NCI-H526 treated with DMSO at 0.1 percent for 48 hours (cell line): ENCODE measurements at regions not wholly inside any gene's neighbourhood (a gene's known extent, or its start where the extent isn't known, plus 50 kb on each side); places are given as distances from the start of the nearest gene placed in this dataset.
"Not testable (repeated sequence)": the region's sequence is repeated elsewhere in the genome, so short reads cannot be mapped to it uniquely, and the experiment has no call there.

Experiments
- DNase-seq: peaks from one replicate; lab custom pipeline; 2025; lab: John Stamatoyannopoulos, UW

GRCh38 chr6:155936551-155936950 is 480.9 kb upstream of the NOX3 start:
- no peak for DNase-seq

GRCh38 chr6:155936127-155936526 is 480.5 kb upstream of the NOX3 start:
- DNase-seq = no peak

DNA sequence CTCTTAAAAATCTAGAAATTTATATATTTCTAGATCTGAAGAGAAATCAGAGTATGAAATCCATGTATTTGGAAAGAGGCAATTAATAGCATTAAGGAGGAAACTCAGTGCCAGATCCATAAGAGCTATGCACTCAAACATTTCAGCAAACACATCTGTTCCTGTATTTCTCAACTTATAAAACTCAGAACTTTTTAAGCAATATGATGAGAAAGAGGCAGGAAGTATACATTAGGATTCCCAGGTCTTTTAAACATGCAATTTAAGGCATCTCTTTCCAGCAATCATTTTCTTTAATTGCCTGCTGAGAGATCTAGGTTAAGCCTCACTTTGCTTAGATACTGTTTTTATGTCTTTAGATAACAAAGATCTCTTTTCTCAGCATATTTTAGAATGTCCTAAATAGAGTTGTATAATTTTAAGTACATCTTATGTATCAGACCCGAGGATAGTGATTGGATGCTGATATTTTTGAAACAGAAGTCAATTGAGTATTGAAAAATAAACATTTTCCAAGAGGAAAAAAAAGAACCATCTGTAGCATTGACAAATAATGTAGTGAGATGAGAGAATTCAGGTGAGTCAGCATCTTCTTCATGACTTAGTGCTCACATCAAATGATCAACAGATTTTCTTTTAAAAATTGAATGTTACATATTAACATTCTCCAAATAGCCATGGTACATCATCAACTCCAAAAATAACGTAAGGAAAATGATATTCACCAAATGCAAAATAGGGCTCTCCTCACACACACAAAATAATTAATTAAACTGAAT is 461.4 kb upstream of the NOX3 start:
- no peak for DNase-seq

DNA sequence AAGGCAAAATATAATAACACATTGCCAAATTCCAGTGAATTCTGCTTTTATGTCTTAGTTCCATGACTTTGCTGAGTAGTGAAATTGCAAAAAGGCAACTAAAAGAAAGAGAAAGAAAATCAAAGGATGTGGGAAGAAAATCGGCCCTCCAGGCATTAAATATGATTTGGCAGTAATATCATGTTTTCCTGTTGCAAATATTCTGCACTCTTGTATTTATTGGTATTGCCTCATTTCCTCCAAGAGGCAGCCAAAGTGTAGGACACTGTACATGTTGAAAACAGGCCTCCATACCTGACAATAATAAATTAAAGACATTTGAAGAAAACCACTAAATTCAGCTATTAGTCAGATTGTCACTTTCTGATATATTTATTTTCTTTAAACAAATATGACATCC is 460.0 kb upstream of the NOX3 start:
- DNase-seq = no peak

GRCh38 chr6:155913816-155914215 is 458.2 kb upstream of the NOX3 start:
- DNase-seq = no peak

DNA sequence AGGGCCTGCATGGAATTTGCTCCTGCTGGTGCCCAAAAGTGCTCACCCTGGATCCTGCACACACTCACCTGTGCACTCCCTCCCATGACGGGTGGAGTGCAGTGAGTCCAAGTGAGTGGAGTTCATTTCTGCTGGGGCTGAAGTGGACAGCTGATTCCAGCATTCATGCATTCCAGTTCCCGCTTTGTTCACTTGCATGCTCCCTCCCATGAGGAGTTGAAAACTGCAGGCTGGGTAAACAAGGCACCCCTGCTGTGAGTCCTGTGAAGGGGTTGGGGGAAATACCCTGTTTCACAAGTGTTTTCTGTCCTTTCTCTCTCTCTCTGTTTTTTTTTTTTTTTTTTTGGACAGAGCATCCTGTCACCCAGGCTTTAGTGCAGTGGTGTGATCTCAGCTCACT is 454.1 kb upstream of the NOX3 start:
- no peak for DNase-seq

- no peak for DNase-seq
Observed at GRCh38 chr6:155895641-155896040, 440.0 kb upstream of the NOX3 start.

DNA sequence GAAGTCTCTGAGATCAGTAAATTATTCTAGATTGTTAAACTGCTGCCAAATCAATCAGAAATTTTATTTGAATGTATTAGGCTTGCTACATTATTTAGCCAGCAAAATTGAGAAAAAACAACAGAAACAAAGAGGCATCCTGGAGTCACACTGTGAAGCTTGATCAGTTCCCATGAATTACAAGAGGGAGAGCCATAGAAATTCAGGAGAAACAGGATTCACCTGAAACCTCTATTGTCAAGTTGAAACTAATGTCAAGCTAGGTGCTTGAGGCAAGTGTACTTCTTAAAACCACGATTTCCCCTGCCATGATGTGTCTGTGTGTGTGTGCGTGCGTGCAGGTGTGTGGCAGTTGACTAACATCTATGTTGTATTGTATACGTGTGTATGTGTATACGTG is 439.1 kb upstream of the NOX3 start:
- no peak for DNase-seq

DNA sequence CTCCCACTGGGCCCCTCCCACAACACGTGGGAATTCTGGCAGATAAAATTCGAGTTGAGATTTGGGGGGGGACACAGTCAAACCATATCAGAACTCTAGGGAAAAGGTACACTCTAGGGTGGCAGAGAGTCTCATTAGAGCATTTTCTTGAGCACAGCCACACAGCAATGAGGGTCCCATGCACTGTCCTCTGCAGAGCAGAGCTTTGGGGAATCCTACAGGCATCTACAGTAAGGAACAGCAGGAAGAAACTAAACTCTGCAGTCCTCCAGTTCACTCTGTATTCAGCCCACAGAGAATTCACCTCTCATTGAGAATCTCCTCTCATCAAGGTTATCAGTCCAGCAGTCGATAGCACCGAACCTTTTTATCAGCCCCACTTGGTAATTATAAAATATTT is 438.6 kb upstream of the NOX3 start:
- DNase-seq = no peak

DNA sequence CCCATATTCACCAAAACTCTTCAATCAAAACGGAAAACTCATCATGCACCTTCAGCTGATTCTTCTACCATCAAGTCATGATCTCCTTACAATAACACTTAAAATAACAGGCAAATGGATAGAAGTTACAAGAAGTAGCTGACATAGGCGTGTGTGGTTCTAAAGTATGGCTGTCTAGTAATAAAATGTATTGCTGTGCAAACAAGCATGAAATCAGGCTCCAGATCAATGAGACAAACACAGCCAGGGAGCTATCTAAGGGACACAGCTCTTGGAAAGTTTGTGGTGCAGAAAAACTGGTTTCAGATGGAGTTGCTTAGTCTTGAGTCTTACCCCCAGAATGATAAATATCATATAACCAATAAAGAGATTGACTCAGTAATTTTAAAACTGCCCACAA is 434.8 kb upstream of the NOX3 start:
- no peak for DNase-seq

DNA sequence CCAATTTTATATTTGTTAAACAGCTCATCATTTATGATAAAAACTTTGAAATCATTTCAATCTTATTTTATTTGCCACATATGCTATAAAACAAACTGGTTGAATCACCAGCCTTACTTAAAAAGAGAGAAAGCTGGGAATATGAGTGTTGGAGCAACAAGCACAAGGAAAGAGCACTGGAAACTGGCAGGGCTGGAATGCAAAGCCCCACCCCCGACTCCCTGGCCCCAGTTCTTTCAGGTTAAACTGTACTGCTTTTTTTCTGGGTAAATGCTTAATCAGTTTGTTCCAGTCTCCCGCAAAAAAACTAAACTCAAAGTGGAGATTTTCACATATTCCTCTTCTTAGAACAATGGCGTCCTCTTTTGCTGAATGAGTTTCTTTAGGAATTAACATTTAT is 433.8 kb upstream of the NOX3 start:
- no peak for DNase-seq

DNA sequence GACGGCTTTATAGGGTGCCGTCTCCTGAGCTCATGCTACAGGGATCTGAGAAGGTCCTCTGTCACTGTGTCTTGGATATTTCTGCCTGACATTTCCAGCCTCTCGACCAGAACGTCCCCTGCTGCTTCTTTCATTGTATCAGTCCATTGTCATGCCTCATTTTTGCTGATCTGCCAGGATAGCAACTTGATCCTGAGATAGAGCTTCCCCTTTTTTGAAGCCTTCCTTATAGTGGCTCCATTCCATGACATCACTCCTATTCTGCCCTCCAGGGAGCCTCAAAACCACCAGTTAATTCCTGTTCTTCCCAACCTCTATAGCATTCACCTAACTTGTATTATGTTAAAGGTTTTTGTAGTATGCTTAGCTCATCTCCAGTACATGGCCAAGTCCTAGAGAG is 431.8 kb upstream of the NOX3 start:
- DNase-seq = no peak

DNA sequence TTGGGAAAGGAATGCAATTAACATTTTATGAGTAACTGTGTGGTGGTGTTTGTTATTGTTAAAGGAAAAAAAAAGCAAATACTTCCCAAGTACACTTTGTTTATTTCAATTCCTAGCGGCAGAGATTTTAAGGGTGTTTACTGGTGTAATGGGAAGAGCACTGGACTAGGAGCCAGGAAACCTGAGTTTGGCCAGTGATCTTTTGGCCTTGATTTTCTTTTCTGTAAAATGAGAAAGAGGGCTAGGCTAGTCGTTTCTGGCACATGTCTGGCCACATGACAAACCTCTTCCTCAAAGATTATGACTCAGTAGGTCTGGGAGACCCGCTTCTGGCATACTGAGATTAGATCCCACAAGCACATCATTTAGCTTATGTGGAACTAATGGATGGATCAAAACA is 428.1 kb upstream of the NOX3 start:
- DNase-seq = no peak

DNA sequence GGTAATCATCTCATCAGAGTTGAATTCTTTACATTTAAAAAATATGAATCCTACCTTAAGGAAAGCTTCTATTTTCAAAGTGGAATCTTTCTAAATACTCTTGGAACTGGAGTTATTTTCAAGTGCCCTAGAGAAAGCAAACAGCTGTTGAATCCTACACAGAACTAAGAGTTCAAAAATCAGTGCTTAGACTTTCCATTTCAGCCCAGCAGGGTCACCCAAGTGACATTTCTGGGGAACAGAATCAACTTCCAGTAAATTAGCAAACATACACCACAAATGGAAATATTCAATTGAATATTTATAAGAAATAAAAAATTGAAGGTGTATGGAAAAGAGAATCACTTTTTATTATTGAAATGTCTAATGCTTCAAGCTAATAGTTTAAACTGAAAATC is 427.7 kb upstream of the NOX3 start:
- DNase-seq = no peak

DNA sequence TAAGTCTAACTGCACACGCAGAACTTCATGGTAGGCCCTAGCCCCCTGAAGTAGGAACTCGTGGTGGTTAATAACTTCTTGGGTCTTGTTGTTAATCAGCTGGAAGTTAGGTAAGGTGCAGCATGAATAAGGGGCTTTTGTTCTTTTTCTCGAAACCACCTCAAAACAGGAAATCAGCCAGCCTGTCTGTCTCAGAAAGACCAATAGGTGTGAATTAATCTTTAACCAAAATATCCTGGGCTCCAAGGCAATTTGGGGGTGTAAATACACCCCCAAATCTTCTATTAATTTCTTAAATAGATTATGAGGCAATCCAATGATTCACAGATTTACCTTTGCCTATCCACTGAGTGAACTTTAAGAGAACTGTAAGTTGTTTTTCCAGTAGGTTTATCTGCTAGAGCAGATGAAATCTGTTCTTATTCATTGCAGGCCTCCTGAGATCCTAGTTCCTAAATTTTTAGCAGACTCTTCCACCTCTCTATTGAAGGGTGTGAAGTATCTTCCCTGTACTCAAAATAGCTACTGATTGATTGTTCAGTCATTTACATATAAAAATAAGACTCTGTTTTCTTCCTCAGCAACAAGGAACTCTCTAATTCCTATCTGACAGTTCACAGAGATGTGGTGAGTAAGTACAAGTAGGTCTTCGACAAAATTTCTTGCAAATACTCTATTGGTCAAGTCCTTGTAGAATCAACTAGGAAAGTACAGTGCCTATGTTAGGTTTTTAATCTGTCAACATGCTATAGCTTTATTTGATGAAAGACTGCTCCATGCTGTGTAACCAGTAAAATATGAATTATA is 427.1 kb upstream of the NOX3 start:
- DNase-seq = no peak

GRCh38 chr6:155881826-155882526 is 426.3 kb upstream of the NOX3 start:
- DNase-seq = no peak

- DNase-seq = no peak
Observed at GRCh38 chr6:155880900-155881299, 425.3 kb upstream of the NOX3 start.

DNA sequence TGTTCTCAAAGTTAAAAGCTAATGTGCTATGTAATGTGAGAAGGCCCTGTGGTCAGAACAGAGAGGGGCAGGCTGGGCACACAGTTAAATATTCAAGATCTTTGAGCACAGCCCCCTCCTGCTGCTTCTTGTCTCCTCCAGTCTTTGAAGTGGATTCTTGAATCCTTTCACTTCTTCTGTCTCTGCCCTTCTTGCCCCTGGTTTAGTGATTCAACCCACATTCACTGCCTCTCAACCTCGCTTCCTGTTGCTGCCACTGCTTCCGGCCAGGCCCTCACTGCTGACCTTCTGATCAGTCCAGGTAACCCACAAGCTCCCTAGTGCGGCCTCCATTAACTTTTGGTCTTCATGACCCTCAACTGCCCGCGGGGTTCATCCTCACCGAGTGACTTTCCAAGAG is 417.3 kb upstream of the NOX3 start:
- no peak for DNase-seq

GRCh38 chr6:155867682-155868081 is 412.0 kb upstream of the NOX3 start:
- DNase-seq = no peak

GRCh38 chr6:155866676-155867390 is 411.2 kb upstream of the NOX3 start:
- not testable (repeated sequence) for DNase-seq

DNA sequence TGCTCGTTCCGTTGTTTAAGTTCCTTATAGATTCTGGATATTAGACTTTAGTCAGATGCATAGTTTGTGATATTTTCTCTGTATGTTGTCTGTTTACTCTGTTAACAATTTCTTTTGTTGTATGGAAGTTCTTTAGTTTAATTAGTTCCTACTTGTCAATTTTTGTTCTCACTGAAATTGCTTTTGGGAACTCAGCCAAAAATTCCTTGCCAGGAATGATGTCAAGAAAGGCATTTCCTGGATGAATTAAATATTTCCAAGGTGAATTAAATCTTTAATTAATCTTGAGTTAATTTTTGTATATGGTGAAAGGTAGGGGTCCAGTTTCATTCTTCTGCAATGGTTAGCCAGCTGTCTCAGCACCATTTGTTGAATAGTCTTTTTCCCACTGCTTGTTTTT is 406.2 kb upstream of the NOX3 start:
- no peak for DNase-seq

DNA sequence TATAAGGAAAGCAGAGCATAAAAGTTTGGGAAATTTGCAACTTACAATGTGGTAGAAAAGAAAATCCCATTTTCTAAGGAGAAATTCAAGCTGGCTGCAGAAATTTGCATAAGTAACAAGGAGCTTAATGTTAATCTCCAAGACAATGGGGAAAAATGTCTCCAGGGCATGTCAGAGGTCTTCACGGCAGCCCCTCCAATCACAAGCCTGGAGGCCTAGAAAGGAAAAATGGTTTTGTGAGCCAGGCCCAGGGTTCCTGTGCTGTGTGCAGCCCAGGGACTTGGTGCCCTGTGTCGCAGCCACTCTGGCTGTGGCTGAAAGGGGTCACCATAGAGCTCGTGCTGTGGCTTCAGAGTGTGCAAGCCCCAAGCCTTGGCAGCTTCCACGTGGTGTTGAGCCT is 403.3 kb upstream of the NOX3 start:
- DNase-seq = not testable (repeated sequence)
